Esophagus squamous epithelium (tissue), 4 donors: ENCODE measurements at regions not wholly inside any gene's neighbourhood (a gene's known extent, or its start where the extent isn't known, plus 50 kb on each side); places are given as distances from the start of the nearest gene placed in this dataset.

Experiments
- CTCF ChIP-seq, 6 experiments: fragments of 450-650 bp in 4 of 6; fragments of 200-600 bp in 2 of 6; sonication (generic) in 2 of 6; IDR thresholded peaks; one replicate each; pipeline ENCODE4 v1.5.1; 2016 to 2019; ENCODE audit warnings: antibody characterized with exemption in 6 of 6, mild to moderate bottlenecking in 4 of 6, moderate library complexity in 4 of 6
- POLR2A ChIP-seq, 4 donors: fragments of 450-650 bp; IDR thresholded peaks; one replicate each; pipeline ENCODE4 v1.6.1; 2017; ENCODE audit warnings: antibody characterized with exemption in 4 of 4, mild to moderate bottlenecking in 4 of 4, moderate library complexity in 3 of 4

- TF ChIP-seq CTCF (IDR thresholded peaks at IDR 0.05) = no peak
- TF ChIP-seq POLR2A (IDR thresholded peaks at IDR 0.05) = no peak
These were observed 81.5 kb downstream of the PJA1 start for GRCh38 chrX:69083801-69084200.
